ENCODE measurements at regions not wholly inside any gene's neighbourhood (a gene's known extent, or its start where the extent isn't known, plus 50 kb on each side); places are given as distances from the start of the nearest gene placed in this dataset.

DNA sequence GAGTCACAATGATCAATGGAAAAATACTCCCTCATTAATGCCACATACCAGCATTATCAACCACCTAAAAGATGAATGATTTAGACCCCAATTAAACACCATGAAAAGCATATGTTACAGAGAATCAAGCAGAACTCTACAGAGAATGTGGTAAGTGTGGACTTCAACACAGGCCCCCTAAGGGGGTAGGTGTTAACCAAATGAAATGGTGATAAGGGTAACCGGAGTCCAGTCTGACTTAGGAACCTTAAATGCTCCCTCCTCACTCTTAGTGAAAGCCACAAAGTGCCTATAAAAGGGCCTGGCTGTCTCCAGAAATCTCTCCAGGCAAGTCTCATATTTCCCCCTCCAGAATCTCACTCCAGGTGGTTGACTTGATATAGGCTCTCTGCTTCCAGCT, 149.2 kb upstream of the FOXD3 start:
- H3K9me3 Mint-ChIP-seq = no peaks in the 10 kb centered on the region
- no peak overlapping the region for H3K27ac Mint-ChIP-seq
- H3K4me1 Mint-ChIP-seq (ENCODE audit: low read depth) = no peaks in the 10 kb centered on the region
- H3K27me3 Mint-ChIP-seq (ENCODE audit: low read depth) = no peaks in the 10 kb centered on the region
- H3K36me3 Mint-ChIP-seq (ENCODE audit: low read depth) = no peaks in the 10 kb centered on the region
- no peak for DNase-seq (ENCODE audit: low spot score)
- H3K4me3 Mint-ChIP-seq = no peak overlapping the region

DNA sequence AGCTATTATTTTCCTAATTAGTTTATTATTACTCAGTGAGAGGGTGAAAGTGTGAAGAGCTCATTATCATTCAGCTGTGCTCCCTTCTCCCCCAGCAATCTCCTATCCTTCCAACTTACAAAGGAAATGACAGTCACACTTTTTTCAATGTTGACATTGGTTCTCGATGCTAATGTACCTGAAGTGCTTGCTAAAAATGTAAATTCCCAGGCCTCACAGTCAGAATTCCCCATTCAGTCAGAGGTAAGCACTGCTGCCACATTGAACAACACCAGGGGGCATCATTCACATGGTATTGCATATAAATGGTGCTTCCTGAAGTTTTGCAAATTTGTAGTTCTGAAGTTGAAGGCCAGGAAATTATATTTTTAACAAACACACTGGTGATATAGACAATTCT, 132.7 kb upstream of the FOXD3 start:
- Mint-ChIP-seq H3K27me3 (ENCODE audit: low read depth) (no peaks in the 10 kb centered on the region), H3K9me3 (no peaks in the 10 kb centered on the region), H3K4me1 (ENCODE audit: low read depth) (no peaks in the 10 kb centered on the region), H3K27ac (no peak overlapping the region), H3K36me3 (ENCODE audit: low read depth) (no peaks in the 10 kb centered on the region), H3K4me3 (no peak overlapping the region)
- no peak for DNase-seq (ENCODE audit: low spot score)

DNA sequence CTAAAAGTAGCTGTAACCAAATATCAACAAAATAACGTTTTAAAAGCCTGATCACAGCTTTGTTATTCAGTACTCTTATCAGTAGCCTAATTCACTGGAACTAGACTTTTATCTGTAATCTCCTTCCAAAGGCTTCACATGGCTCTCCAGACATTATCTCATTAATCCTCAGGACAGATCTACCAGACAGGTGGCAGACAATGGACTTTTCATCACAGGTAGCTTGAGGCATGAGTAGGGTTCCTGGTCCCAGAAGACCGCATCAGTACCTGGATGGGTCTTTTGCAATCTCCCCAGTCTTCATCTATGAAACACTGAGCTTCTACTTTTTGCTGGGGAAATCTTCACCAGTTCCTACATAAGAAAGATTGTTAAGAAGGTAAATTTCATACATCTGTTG, 132.2 kb upstream of the FOXD3 start:
- Mint-ChIP-seq H3K9me3 (no peaks in the 10 kb centered on the region), H3K36me3 (ENCODE audit: low read depth) (no peaks in the 10 kb centered on the region)
- DNase-seq (ENCODE audit: low spot score) = no peak

DNA sequence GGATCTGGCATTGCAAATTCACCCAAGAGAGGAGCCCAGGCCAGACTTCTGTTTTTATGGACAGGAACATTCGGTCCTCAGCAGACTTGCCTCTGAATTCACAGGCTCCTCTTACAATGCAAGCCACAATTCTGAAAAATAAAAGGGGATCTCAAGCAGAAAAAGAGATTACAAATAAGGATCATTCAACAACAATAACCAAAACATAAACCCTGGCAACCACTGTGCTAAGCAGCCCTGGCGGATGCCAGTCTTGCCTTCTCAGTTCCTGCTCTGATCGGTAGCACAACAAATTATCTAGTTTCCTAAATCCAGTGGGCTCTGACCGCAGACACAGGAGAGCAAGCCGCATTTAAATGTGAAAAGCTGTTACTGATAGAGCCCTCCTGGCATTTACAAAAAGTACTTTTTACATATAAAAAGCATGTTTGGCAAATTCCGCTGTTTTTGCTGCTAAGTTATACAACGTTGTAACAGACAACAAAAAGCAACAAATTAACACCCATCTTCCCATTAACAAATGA, 123.4 kb upstream of the FOXD3 start:
- H3K4me3 Mint-ChIP-seq = no peak overlapping the region
- H3K27me3 Mint-ChIP-seq (ENCODE audit: low read depth) = peaks cover 4% of the 10 kb centered on the region
- no peaks in the 10 kb centered on the region for H3K36me3 Mint-ChIP-seq (ENCODE audit: low read depth)
- no peak for DNase-seq (ENCODE audit: low spot score)
- no peak overlapping the region for H3K27ac Mint-ChIP-seq
- H3K9me3 Mint-ChIP-seq = no peaks in the 10 kb centered on the region
- no peaks in the 10 kb centered on the region for H3K4me1 Mint-ChIP-seq (ENCODE audit: low read depth)

More for the DNA sequence above, 132.2 kb upstream of the FOXD3 start:
- H3K27ac Mint-ChIP-seq = no peak overlapping the region
- H3K27me3 Mint-ChIP-seq (ENCODE audit: low read depth) = no peaks in the 10 kb centered on the region
- no peaks in the 10 kb centered on the region for H3K4me1 Mint-ChIP-seq (ENCODE audit: low read depth)
- no peak overlapping the region for H3K4me3 Mint-ChIP-seq

DNA sequence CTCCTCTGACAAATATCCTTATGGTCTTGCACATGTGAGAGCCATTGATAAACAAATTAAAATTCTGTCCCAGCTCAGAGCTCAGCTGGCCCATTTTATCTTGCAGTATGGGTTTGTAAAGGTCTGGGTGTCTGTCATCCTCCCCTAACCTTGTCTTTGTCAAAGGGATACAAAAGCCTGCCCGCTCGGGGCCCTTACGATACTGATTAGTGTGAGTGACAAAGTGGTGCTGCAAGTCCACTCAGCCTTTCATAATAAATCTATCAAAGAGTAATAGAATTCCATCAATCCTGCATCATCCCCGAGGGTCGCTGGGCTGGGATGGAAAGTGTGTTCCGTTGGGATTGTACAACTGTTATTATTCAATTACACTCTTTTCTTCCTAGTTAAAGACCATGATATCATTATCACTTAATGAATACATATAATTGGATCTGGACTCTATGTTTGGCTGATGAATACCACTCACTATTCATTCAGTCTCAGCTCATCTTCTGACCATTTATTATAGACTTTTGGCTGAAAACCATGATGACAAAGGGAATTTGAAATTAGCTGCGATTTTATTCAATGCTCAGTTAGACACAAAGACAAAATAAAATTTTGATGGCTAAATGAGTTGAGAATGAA, 122.5 kb upstream of the FOXD3 start:
- Mint-ChIP-seq H3K4me1 (ENCODE audit: low read depth) (no peaks in the 10 kb centered on the region), H3K27ac (no peak overlapping the region), H3K27me3 (ENCODE audit: low read depth) (peaks cover 4% of the 10 kb centered on the region), H3K4me3 (no peak overlapping the region), H3K36me3 (ENCODE audit: low read depth) (no peaks in the 10 kb centered on the region), H3K9me3 (no peaks in the 10 kb centered on the region)
- no peak for DNase-seq (ENCODE audit: low spot score)

DNA sequence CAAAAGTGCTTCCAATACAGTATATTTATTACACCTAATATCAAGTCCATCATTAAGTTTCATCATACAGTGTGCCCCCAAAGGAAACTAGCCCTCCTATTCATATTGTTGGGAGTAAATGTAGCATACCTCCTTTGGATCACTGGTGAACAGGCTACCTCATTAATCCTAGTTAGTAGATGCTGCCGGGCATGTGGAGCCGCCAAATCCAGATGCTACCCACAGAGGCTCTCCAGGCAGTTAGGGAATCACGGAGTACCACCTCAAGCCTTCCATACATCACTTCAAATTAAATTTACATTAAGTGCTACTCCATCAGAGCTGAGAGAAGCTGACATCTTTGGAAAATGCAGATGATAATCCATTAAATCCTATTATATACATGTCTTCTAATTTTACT, 121.7 kb upstream of the FOXD3 start:
- no peak for DNase-seq (ENCODE audit: low spot score)
- Mint-ChIP-seq H3K9me3 (no peaks in the 10 kb centered on the region), H3K27ac (no peak overlapping the region), H3K27me3 (ENCODE audit: low read depth) (peaks cover 4% of the 10 kb centered on the region), H3K36me3 (ENCODE audit: low read depth) (no peaks in the 10 kb centered on the region), H3K4me3 (no peak overlapping the region), H3K4me1 (ENCODE audit: low read depth) (no peaks in the 10 kb centered on the region)

DNA sequence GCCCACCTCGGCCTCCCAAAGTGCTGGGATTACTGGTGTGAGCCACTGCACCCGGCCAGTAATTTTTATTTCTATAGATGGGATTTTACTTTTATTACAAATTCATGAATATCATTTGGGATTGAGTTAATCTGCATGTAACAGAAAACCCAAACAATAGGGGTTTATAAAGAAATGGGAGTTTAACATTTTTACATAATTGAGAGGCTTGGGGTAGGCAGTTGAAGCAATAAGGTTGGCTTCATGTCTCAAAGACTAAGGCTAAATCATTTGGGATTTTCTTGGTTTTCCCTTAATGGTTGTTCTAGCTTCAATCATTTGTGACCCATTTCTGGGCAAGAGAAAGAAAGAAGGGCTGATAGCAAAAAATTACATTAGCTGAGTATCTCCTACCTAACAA, 118.7 kb upstream of the FOXD3 start:
- no peaks in the 10 kb centered on the region for H3K36me3 Mint-ChIP-seq (ENCODE audit: low read depth)
- H3K4me3 Mint-ChIP-seq = no peak overlapping the region
- H3K27me3 Mint-ChIP-seq (ENCODE audit: low read depth) = peaks cover 4% of the 10 kb centered on the region
- H3K27ac Mint-ChIP-seq = no peak overlapping the region
- no peak for DNase-seq (ENCODE audit: low spot score)
- no peaks in the 10 kb centered on the region for H3K9me3 Mint-ChIP-seq
- H3K4me1 Mint-ChIP-seq (ENCODE audit: low read depth) = no peaks in the 10 kb centered on the region

DNA sequence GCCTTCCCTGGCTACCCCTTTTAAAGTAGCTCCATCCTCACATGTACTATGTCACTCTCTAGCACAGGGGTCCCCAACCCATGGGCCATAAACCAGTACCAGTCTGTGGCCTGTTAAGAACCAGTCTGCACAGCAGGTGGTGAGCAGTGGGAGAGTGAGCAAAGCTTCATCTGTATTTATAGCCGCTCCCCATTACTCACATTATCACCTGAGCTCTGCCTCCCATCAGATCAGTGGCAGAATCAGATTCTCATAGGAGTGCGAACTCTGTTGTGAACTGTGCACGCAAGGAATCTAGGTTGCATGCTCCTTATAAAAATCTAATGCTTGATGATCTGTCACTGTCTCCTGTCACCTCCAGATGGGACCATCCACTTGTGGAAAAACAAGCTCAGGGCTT, 116.6 kb upstream of the FOXD3 start:
- Mint-ChIP-seq H3K27me3 (ENCODE audit: low read depth) (no peaks in the 10 kb centered on the region), H3K9me3 (no peaks in the 10 kb centered on the region), H3K4me3 (no peak overlapping the region), H3K4me1 (ENCODE audit: low read depth) (no peaks in the 10 kb centered on the region), H3K36me3 (ENCODE audit: low read depth) (no peaks in the 10 kb centered on the region), H3K27ac (no peak overlapping the region)
- DNase-seq (ENCODE audit: low spot score) = no peak

DNA sequence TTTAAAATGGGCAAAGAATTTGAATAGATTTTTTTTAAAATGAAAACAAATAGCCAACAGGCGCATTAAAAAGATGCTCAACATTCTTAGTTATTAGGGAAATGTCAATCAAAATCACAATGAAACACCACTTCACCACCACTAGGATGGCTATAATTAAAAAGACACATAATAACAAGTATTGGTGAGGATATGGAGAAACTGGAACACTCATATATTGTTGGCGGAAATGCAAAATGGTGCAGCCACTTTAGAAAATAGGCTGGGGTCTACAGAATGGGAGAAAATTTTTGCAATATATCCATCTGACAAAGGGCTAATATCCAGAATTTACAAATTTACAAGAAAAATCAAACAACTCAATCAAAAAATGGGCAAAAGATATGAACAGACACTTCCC, 107.8 kb upstream of the FOXD3 start:
- Mint-ChIP-seq H3K4me3 (no peak overlapping the region), H3K27ac (no peak overlapping the region), H3K4me1 (ENCODE audit: low read depth) (no peaks in the 10 kb centered on the region), H3K27me3 (ENCODE audit: low read depth) (no peaks in the 10 kb centered on the region), H3K36me3 (ENCODE audit: low read depth) (no peaks in the 10 kb centered on the region), H3K9me3 (peaks cover 3% of the 10 kb centered on the region)
- DNase-seq (ENCODE audit: low spot score) = no peak

DNA sequence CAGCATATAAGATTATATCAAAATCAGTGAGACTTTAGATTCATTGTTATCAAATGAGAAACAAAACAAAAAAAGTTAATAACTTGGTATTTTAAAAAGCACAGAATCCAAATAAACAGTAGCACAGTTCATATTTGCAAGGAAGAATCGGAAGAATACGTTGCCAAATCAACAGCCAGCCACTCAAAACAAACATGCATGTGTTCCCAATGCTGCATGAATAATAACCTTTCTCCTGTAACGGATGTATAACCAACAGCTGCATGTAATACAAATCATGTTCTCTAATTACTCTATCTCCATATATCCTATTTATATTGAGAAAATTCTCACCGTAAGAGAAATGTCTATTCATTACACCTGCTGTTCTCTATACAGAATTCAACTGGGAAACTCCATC, 98.9 kb upstream of the FOXD3 start:
- Mint-ChIP-seq H3K36me3 (ENCODE audit: low read depth) (no peaks in the 10 kb centered on the region), H3K27ac (no peak overlapping the region), H3K27me3 (ENCODE audit: low read depth) (no peaks in the 10 kb centered on the region), H3K9me3 (no peaks in the 10 kb centered on the region), H3K4me1 (ENCODE audit: low read depth) (no peaks in the 10 kb centered on the region), H3K4me3 (no peak overlapping the region)
- DNase-seq (ENCODE audit: low spot score) = no peak

DNA sequence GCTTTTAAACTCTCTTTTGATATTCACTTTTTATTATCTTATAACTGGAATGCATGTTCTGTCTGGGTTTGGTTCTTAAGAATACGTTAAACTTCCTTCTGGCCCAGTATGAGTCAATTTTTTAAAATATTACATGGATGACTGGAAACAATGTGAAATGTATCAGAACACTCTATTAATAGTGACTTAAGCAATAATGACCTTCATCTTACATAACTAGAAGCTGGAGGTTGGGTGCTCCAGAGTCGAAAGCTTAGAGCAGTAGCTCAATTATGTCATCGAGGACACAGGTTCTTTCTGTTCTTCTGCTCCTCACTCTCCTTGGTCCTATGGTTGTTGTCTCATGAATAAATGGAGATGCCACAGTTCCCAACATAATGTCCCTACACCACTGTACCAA, 91.6 kb upstream of the FOXD3 start:
- no peak for DNase-seq (ENCODE audit: low spot score)
- no peaks in the 10 kb centered on the region for H3K9me3 Mint-ChIP-seq
- H3K36me3 Mint-ChIP-seq (ENCODE audit: low read depth) = no peaks in the 10 kb centered on the region
- no peaks in the 10 kb centered on the region for H3K4me1 Mint-ChIP-seq (ENCODE audit: low read depth)
- no peak overlapping the region for H3K27ac Mint-ChIP-seq
- H3K4me3 Mint-ChIP-seq = no peak overlapping the region
- H3K27me3 Mint-ChIP-seq (ENCODE audit: low read depth) = peaks cover 2% of the 10 kb centered on the region

DNA sequence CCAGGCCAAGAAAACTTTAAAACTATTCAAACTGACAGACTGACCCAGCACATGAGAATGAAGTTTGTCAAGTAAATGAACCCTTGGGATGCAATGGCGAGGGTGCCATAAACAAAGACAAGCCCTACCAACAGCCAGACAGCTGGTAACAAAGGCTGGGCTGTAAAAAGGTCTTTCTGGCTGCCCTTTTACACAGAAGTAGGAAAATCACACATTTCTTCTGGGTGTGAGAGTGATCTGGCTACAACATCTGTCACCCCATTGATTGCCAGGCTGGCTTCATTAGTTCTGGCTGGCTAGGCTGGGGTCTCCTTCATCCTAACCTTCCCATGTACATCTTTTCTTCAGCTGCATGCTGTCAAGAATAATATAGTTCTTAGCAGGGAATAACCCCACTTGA, 83.6 kb upstream of the FOXD3 start:
- Mint-ChIP-seq H3K27ac (no peak overlapping the region), H3K4me3 (no peak overlapping the region), H3K4me1 (ENCODE audit: low read depth) (no peaks in the 10 kb centered on the region), H3K36me3 (ENCODE audit: low read depth) (no peaks in the 10 kb centered on the region), H3K27me3 (ENCODE audit: low read depth) (no peaks in the 10 kb centered on the region), H3K9me3 (no peaks in the 10 kb centered on the region)
- DNase-seq (ENCODE audit: low spot score) = no peak

DNA sequence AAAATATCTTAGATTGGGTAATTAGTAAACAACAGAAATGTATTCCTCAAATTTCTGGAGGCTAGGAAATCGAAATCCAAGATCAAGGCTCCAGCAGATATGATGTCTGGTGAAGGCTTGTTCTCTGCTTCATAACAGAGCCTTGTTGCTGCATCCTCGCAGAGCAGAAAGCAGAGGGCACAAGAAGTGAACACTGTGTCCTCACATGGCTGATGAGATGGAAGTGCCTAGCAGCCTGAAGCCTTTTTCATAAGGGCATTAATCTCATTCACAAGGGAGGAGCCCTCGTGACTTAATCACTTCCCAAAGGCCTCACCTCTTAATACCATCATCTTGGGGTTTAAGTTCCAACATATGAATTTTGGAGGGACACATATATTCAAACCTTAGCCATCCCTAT, 77.2 kb upstream of the FOXD3 start:
- Mint-ChIP-seq H3K4me1 (ENCODE audit: low read depth) (no peaks in the 10 kb centered on the region), H3K27me3 (ENCODE audit: low read depth) (no peaks in the 10 kb centered on the region), H3K36me3 (ENCODE audit: low read depth) (no peaks in the 10 kb centered on the region), H3K27ac (no peak overlapping the region), H3K4me3 (no peak overlapping the region), H3K9me3 (no peaks in the 10 kb centered on the region)
- DNase-seq (ENCODE audit: low spot score) = no peak

DNA sequence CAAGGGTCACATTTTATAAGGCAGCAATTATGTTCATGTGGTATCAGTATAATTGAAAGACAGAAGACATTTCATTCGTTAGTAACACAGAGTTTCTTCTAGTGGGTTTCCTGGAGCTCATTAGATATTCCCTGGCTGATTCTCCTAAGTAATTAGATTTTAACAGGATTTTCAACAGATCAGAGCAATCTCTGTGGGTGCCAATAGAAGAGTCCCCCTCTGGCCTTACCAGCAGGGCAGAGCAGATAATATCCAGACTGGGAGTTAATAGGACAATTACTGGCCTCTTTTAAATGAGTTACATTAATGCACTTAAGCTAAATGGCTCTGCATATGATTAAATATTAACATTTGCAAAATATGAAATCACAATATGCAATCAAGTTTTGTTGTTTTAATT, 74.2 kb upstream of the FOXD3 start:
- Mint-ChIP-seq H3K36me3 (ENCODE audit: low read depth) (no peaks in the 10 kb centered on the region), H3K27ac (no peak overlapping the region), H3K4me3 (no peak overlapping the region), H3K9me3 (no peaks in the 10 kb centered on the region), H3K27me3 (ENCODE audit: low read depth) (no peaks in the 10 kb centered on the region), H3K4me1 (ENCODE audit: low read depth) (no peaks in the 10 kb centered on the region)
- no peak for DNase-seq (ENCODE audit: low spot score)

DNA sequence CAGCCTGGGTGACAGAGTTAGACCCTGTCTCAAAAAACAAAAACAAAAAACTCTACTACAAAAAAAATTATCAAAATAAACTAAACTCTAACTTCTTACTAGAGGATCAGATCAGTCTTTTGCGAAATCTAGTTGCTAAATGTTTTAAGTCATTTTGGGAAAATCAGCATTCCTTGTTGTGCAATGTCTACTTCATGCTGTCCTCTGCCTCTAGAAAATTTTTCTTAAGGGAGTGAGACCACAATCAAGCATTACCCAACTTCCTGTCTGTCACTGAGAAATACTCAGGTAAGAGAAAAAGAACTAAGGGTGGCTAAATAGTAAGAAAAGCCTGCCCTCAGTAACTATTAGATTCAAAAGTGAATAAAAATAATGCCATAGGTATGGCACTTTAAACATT, 67.2 kb upstream of the FOXD3 start:
- no peak for DNase-seq (ENCODE audit: low spot score)
- no peak overlapping the region for H3K4me3 Mint-ChIP-seq
- H3K4me1 Mint-ChIP-seq (ENCODE audit: low read depth) = no peaks in the 10 kb centered on the region
- no peaks in the 10 kb centered on the region for H3K9me3 Mint-ChIP-seq
- H3K27ac Mint-ChIP-seq = no peak overlapping the region
- H3K27me3 Mint-ChIP-seq (ENCODE audit: low read depth) = peaks cover 2% of the 10 kb centered on the region
- H3K36me3 Mint-ChIP-seq (ENCODE audit: low read depth) = no peaks in the 10 kb centered on the region

Measured in T-helper 2 cell treated with Interferon-gamma antibody and Interleukin-4, amounts not matched to agents 5 μg/mL and 100 μg/mL, for 36 hours (primary cell).